ENCODE measurements at regions not wholly inside any gene's neighbourhood (a gene's known extent, or its start where the extent isn't known, plus 50 kb on each side); places are given as distances from the start of the nearest gene placed in this dataset.

GRCh38 chr5:56722317-56722716, 93.0 kb upstream of the MAP3K1 start:
- TF ChIP-seq CTCF (IDR thresholded peaks at IDR 0.05): no peak
- TF ChIP-seq POLR2A (IDR thresholded peaks at IDR 0.05): no peak
